K562 (cell line): ENCODE measurements at regions not wholly inside any gene's neighbourhood (a gene's known extent, or its start where the extent isn't known, plus 50 kb on each side); places are given as distances from the start of the nearest gene placed in this dataset.

Experiments
- ATAC-seq: fragments of 200-7000 bp; cut with Tn5 transposase; 3 replicates; pipeline ENCODE4 v1.9.1; 2020; ENCODE audit warnings: moderate library complexity
- BruUV-seq: library from RNA; stranded (reverse); fragments of 400-500 nt; replicated peaks from 2 replicates; lab custom pipeline; 2021; lab: Mats Ljungman, UMichigan
- CTCF ChIA-PET: fragments of 300-600 bp; formaldehyde crosslinking; extraction: SDS; loops from one replicate; lab custom pipeline; 2021; ENCODE audit warnings: low intra/inter-chr PET ratio; lab: Yijun Ruan, JAX
- POLR2A ChIA-PET: fragments of 300-600, 350-650 bp; sonication (Branson Sonifier 250); formaldehyde crosslinking; extraction: SDS; loops from one replicate; lab custom pipeline; 2021; ENCODE audit warnings: antibody characterized with exemption, inconsistent platforms; lab: Yijun Ruan, JAX
- DNase-seq, 4 experiments: peaks; one replicate each; pipeline versions ENCODE4 v3.0.0 to v3.0.0-alpha.2; 2011 to 2018; ENCODE audit warnings: low spot score in 3 of 4, mixed read lengths in 3 of 4; ENCODE audit errors: extremely low read depth in 1 of 4
- FAIRE-seq: peaks from 2 replicates; lab custom pipeline; 2011; peaks lifted over from hg19 to GRCh38; lab: Jason Lieb, UNC
- H2AFZ ChIP-seq: 2 replicates; pipeline ENCODE4 v1.6.0; 2011; ENCODE audit warnings: low read depth, low read length, control low read depth, inconsistent platforms
- H3K27ac ChIP-seq: fragments of 200-600 bp; 3 replicates; pipeline ENCODE4 v1.8.0; 2011; ENCODE audit warnings: low read depth, mild to moderate bottlenecking, control low read depth, inconsistent platforms, low read length, moderate library complexity, mixed read lengths; ENCODE audit errors: extremely low read depth
- H3K27me3 ChIP-seq, 2 experiments: fragments of 300-600 bp in 1 of 2; 2 replicates in 1 of 2; 3 replicates in 1 of 2; pipeline versions ENCODE4 v1.6.0 to v1.8.0; 2011; ENCODE audit warnings: inconsistent platforms in 2 of 2, low read length in 2 of 2, mild to moderate bottlenecking in 1 of 2, mixed read lengths in 1 of 2, moderate library complexity in 1 of 2; ENCODE audit not compliant: control insufficient read depth in 2 of 2, insufficient read depth in 2 of 2
- H3K36me3 ChIP-seq: fragments of 300-600 bp; 3 replicates; pipeline ENCODE4 v1.8.0; 2011; ENCODE audit warnings: mild to moderate bottlenecking, low read length, inconsistent platforms; ENCODE audit not compliant: control insufficient read depth, insufficient read depth
- H3K4me1 ChIP-seq, 2 experiments: fragments of 200-600 bp in 1 of 2; replicated peaks in 1 of 2; 2 replicates in 1 of 2; 3 replicates in 1 of 2; pipeline versions ENCODE4 v1.5.1 to v1.8.0; 2011; ENCODE audit warnings: inconsistent platforms in 2 of 2, low read length in 2 of 2, mild to moderate bottlenecking in 1 of 2, mixed read lengths in 1 of 2, moderate library complexity in 1 of 2; ENCODE audit not compliant: control insufficient read depth in 2 of 2, insufficient read depth in 2 of 2
- H3K4me2 ChIP-seq: 2 replicates; pipeline ENCODE4 v1.6.1; 2011; ENCODE audit warnings: low read length, control low read depth, inconsistent platforms, mixed read lengths; ENCODE audit not compliant: insufficient read depth
- H3K4me3 ChIP-seq: fragments of 200-600 bp; sonication (generic), shearing (Covaris generic); 2 replicates; pipeline ENCODE4 v1.5.1; 2016; ENCODE audit warnings: control low read depth, inconsistent platforms
- H3K79me2 ChIP-seq: fragments of 200-600 bp; 3 replicates; pipeline ENCODE4 v1.8.0; 2011; ENCODE audit warnings: low read length, inconsistent platforms; ENCODE audit not compliant: control insufficient read depth, insufficient read depth
- H3K9ac ChIP-seq, 2 experiments: 2 replicates each; pipeline versions ENCODE4 v1.6.0 to v1.6.1; 2011; ENCODE audit warnings: low read depth in 2 of 2, low read length in 2 of 2, control low read depth in 1 of 2, inconsistent platforms in 1 of 2, mild to moderate bottlenecking in 1 of 2, mixed read lengths in 1 of 2; ENCODE audit not compliant: insufficient read depth in 1 of 2
- H3K9me1 ChIP-seq: one replicate; pipeline ENCODE4 v1.6.0; 2011; ENCODE audit warnings: inconsistent platforms, mild to moderate bottlenecking, low read length, moderate library complexity; ENCODE audit not compliant: control insufficient read depth, insufficient read depth
- H3K9me3 ChIP-seq: replicated peaks from 2 replicates; pipeline ENCODE4 v1.5.1; 2011; ENCODE audit warnings: low read depth, low read length, inconsistent platforms; ENCODE audit not compliant: control insufficient read depth, insufficient read depth
- H4K20me1 ChIP-seq: replicated peaks from 2 replicates; pipeline ENCODE4 v1.6.1; 2011; ENCODE audit warnings: low read length, inconsistent platforms, mixed read lengths; ENCODE audit not compliant: control insufficient read depth, insufficient read depth
- CEBPB ChIP-seq: fragments of 450-650 bp; IDR thresholded peaks from 2 replicates; pipeline ENCODE4 v1.6.1; 2016; ENCODE audit warnings: missing genetic modification characterization, missing compliant biosample characterization
- COPS2 ChIP-seq: fragments of 450-650 bp; conservative IDR thresholded peaks from 2 replicates; pipeline ENCODE4 v1.6.1; 2016; ENCODE audit warnings: mild to moderate bottlenecking, moderate library complexity
- CREM ChIP-seq: IDR thresholded peaks from 2 replicates; pipeline ENCODE4 v1.6.1; 2014; ENCODE audit warnings: antibody characterized with exemption, low read depth
- ELF2 ChIP-seq: fragments of 250-450 bp; sonication (Bioruptor Pico); IDR thresholded peaks from 2 replicates; pipeline ENCODE4 v1.5.0; 2021; ENCODE audit warnings: mild to moderate bottlenecking
- EP400 ChIP-seq: fragments of 450-650 bp; IDR thresholded peaks from 2 replicates; pipeline ENCODE4 v1.6.1; 2017; ENCODE audit warnings: antibody characterized with exemption, mild to moderate bottlenecking, moderate library complexity
- FOXA3 ChIP-seq, 2 experiments: fragments of 450-650 bp in 1 of 2; sonication (generic) in 1 of 2; formaldehyde crosslinking; IDR thresholded peaks in 1 of 2; conservative IDR thresholded peaks in 1 of 2; 2 replicates each; pipeline versions ENCODE4 v1.4.0 to v1.8.0; 2020 to 2022; ENCODE audit warnings: mild to moderate bottlenecking in 2 of 2, missing genetic modification reagents in 1 of 2
- HNRNPK ChIP-seq: fragments of 200-400 bp; formaldehyde crosslinking; IDR thresholded peaks from one replicate; pipeline ENCODE4 v1.6.1; 2018; ENCODE audit warnings: mild to moderate bottlenecking, low read depth, low read length; ENCODE audit not compliant: poor library complexity, severe bottlenecking
- JUN ChIP-seq, 2 experiments: sonication (generic) in 1 of 2; formaldehyde crosslinking in 1 of 2; IDR thresholded peaks; 2 replicates each; pipeline versions ENCODE4 v1.6.1 to v1.8.0; 2012 to 2022; ENCODE audit warnings: borderline replicate concordance in 2 of 2, mild to moderate bottlenecking in 2 of 2, improper control_type of control experiment in 1 of 2, low read depth in 1 of 2, low read length in 1 of 2, missing genetic modification reagents in 1 of 2
- KAT2B ChIP-seq: IDR thresholded peaks from one replicate; pipeline ENCODE4 v1.6.1; 2012; ENCODE audit warnings: low read depth, mild to moderate bottlenecking, control low read depth, inconsistent platforms, low read length, moderate library complexity
- MAFK ChIP-seq: IDR thresholded peaks from 2 replicates; pipeline ENCODE4 v1.6.1; 2011; ENCODE audit warnings: low read length, improper control_type of control experiment
- POLR2A ChIP-seq: fragments of 450-650 bp; conservative IDR thresholded peaks from 2 replicates; pipeline ENCODE4 v1.6.1; 2016
- RNF219 ChIP-seq: fragments of 250-450 bp; sonication (Bioruptor Pico); IDR thresholded peaks from 2 replicates; pipeline ENCODE4 v1.5.0; 2022; ENCODE audit warnings: mild to moderate bottlenecking
- SFPQ ChIP-seq: fragments of 200-400 bp; formaldehyde crosslinking; IDR thresholded peaks from 2 replicates; pipeline ENCODE4 v1.6.1; 2017; ENCODE audit warnings: mild to moderate bottlenecking, low read depth, low read length, moderate library complexity
- SIN3A ChIP-seq, 2 experiments: fragments of 150-350 bp in 1 of 2; IDR thresholded peaks; 2 replicates each; pipeline ENCODE4 v1.6.1; 2011 to 2016; ENCODE audit warnings: borderline replicate concordance in 2 of 2, low read depth in 2 of 2, low read length in 2 of 2, mild to moderate bottlenecking in 2 of 2, moderate library complexity in 2 of 2; ENCODE audit not compliant: control insufficient read depth in 1 of 2
- SMC3 ChIP-seq: conservative IDR thresholded peaks from 2 replicates; pipeline ENCODE4 v1.6.1; 2011; ENCODE audit warnings: low read depth, low read length, improper control_type of control experiment; ENCODE audit not compliant: insufficient read depth
- SPI1 ChIP-seq: IDR thresholded peaks from 2 replicates; pipeline ENCODE4 v1.6.1; 2011; ENCODE audit warnings: low read depth, low read length, control low read depth, borderline replicate concordance
- TAF7 ChIP-seq: fragments of 450-650 bp; IDR thresholded peaks from 2 replicates; pipeline ENCODE4 v1.6.1; 2016; ENCODE audit warnings: missing genetic modification characterization, missing compliant biosample characterization
- ZFX ChIP-seq: sonication (generic); formaldehyde crosslinking; IDR thresholded peaks from 2 replicates; pipeline ENCODE4 v1.8.0; 2022; ENCODE audit warnings: mild to moderate bottlenecking, missing genetic modification reagents, moderate library complexity
- WGBS: fragments of 100-300 bp; shearing (Covaris generic); methylation state at CpG from one replicate; pipeline ENCODE4 v1.1.6; 2016; ENCODE audit warnings: low coverage, mixed read lengths; ENCODE audit not compliant: insufficient coverage; ENCODE audit errors: missing lambda C conversion rate; 5-methylcytosine and 5-hydroxymethylcytosine counted together
- in situ Hi-C: fragments of 300-500 bp; cut with MboI; formaldehyde crosslinking; loops from 4 replicates; pipeline ENCODE4 v1.15.0; 2018; ENCODE audit warnings: inconsistent platforms, mixed read lengths
- intact Hi-C: fragments of 100-400 bp; cut with micrococcal nuclease; formaldehyde crosslinking; loops from 2 replicates; pipeline ENCODE4 v1.14.2; 2022

GRCh38 chr13:44305917-44306370 is 67.7 kb upstream of the SERP2 start:
- POLR2A ChIA-PET, result no interaction called here
- ATAC-seq, result no peak
- WGBS, result 20% methylated on average over 4 of the region's 4 CpGs
- no peak overlapping the region for H3K9ac ChIP-seq
- no peak for FAIRE-seq
- no peaks in the 10 kb centered on the region for H3K9me3 ChIP-seq
- H4K20me1 ChIP-seq, result no peaks in the 10 kb centered on the region
- no peak for DNase-seq
- H2AFZ ChIP-seq, result no peak overlapping the region
- H3K4me2 ChIP-seq, result no peak overlapping the region
- in situ Hi-C loops, result no loop called here
- H3K79me2 ChIP-seq, result no peaks in the 10 kb centered on the region
- H3K36me3 ChIP-seq, result no peaks in the 10 kb centered on the region
- H3K4me1 ChIP-seq, result no peaks in the 10 kb centered on the region
- CTCF ChIA-PET, result no interaction called here
- H3K27ac ChIP-seq, result no peak overlapping the region
- BruUV-seq, result no TSS peak
- H3K4me3 ChIP-seq, result no peak overlapping the region
- intact Hi-C loops, result loop anchor here (5.0 kb wide), 1 partner anchor 64 kb away; no protein-coding TSS in a partner anchor
- no peaks in the 10 kb centered on the region for H3K9me1 ChIP-seq
- H3K27me3 ChIP-seq, result peaks cover 6 to 31% of the 10 kb centered on the region in 2 experiments; a peak in 3 of 5 replicates
- TF ChIP-seq SPI1 (peak; percentile 27; the same call in 1 of the 2 replicates), SFPQ (no peak), KAT2B (no peak), COPS2 (no peak), POLR2A (no peak), JUN (IDR thresholded peaks at IDR 0.05; ENCODE audit: borderline replicate concordance, low read depth, low read length) (no peak), JUN (CRISPR knock-in tag; IDR thresholded peaks at IDR 0.05; ENCODE audit: borderline replicate concordance) (no peak), EP400 (no peak), MAFK (no peak), CREM (no peak), RNF219 (CRISPR knock-in tag) (no peak), TAF7 (tag) (no peak), ELF2 (CRISPR knock-in tag) (no peak), SIN3A (IDR thresholded peaks at IDR 0.05; ENCODE audit: borderline replicate concordance in 2 of 2, control insufficient read depth in 1 of 2, low read depth in 2 of 2, low read length in 2 of 2) (no peak), SMC3 (no peak), HNRNPK (no peak), ZFX (CRISPR knock-in tag) (no peak), CEBPB (tag) (0 out of 2 replicates have a peak, but pooled peaks have one; percentile 14), FOXA3 (CRISPR knock-in tag; conservative IDR thresholded peaks at IDR 0.05 in 1 of 2, IDR thresholded peaks at IDR 0.05 in 1 of 2) (peak in 1 of 2 experiments; percentile 27; a peak in 1 of 4 replicates)
